Smooth muscle cell (in vitro differentiated cells): ENCODE measurements at regions not wholly inside any gene's neighbourhood (a gene's known extent, or its start where the extent isn't known, plus 50 kb on each side); places are given as distances from the start of the nearest gene placed in this dataset.

Experiments used
- DNase-seq: peaks from one replicate; lab custom pipeline; 2025; ENCODE audit not compliant: unreplicated experiment; lab: John Stamatoyannopoulos, UW
- H2AFZ ChIP-seq: fragments of 200-600 bp; sonication (generic); 2 replicates; pipeline ENCODE4 v1.6.0; 2016; ENCODE audit warnings: antibody characterized with exemption, low read depth, mild to moderate bottlenecking
- H3F3A ChIP-seq: fragments of 200-600 bp; sonication (generic); 2 replicates; pipeline ENCODE4 v1.6.0; 2017; ENCODE audit warnings: antibody characterized with exemption, low read depth
- H3K27ac ChIP-seq: fragments of 200-600 bp; sonication (generic); 2 replicates; pipeline ENCODE4 v1.5.1; 2016; ENCODE audit warnings: low read depth, mild to moderate bottlenecking
- H3K27me3 ChIP-seq: fragments of 200-600 bp; sonication (generic); 2 replicates; pipeline ENCODE4 v1.6.1; 2016; ENCODE audit warnings: low read depth, mild to moderate bottlenecking
- H3K36me3 ChIP-seq: fragments of 200-600 bp; sonication (generic); 2 replicates; pipeline ENCODE4 v1.5.1; 2016; ENCODE audit warnings: low read depth
- H3K4me1 ChIP-seq: fragments of 200-600 bp; sonication (generic); 2 replicates; pipeline ENCODE4 v1.5.1; 2016; ENCODE audit warnings: low read depth
- H3K4me2 ChIP-seq: fragments of 200-600 bp; sonication (generic); 2 replicates; pipeline ENCODE4 v1.6.0; 2016; ENCODE audit warnings: mild to moderate bottlenecking
- H3K4me3 ChIP-seq: fragments of 200-600 bp; sonication (generic); 2 replicates; pipeline ENCODE4 v1.5.1; 2016; ENCODE audit warnings: mild to moderate bottlenecking
- H3K79me2 ChIP-seq: fragments of 200-600 bp; sonication (generic); 2 replicates; pipeline ENCODE4 v1.6.0; 2016; ENCODE audit warnings: low read depth, mild to moderate bottlenecking
- H3K9ac ChIP-seq: fragments of 200-600 bp; sonication (generic); 2 replicates; pipeline ENCODE4 v1.6.0; 2016; ENCODE audit warnings: low read depth
- H3K9me3 ChIP-seq: fragments of 200-600 bp; sonication (generic); replicated peaks from 2 replicates; pipeline ENCODE4 v1.5.1; 2016; ENCODE audit warnings: low read depth
- H4K20me1 ChIP-seq: fragments of 200-600 bp; sonication (generic); 2 replicates; pipeline ENCODE4 v1.6.0; 2016; ENCODE audit warnings: low read depth
- CTCF ChIP-seq: fragments of 200-600 bp; sonication (generic); IDR thresholded peaks from 2 replicates; pipeline ENCODE4 v1.5.1; 2017; ENCODE audit warnings: borderline replicate concordance, mild to moderate bottlenecking, antibody characterized with exemption; ENCODE audit not compliant: insufficient read depth, poor library complexity, severe bottlenecking
- WGBS: methylation state at CpG from one replicate; pipeline ENCODE4 v1.1.7; 2016; ENCODE audit warnings: low lambda C conversion rate; 5-methylcytosine and 5-hydroxymethylcytosine counted together

- H3K4me2 ChIP-seq = no peak overlapping the region
- H3K27me3 ChIP-seq = peaks cover 38% of the 10 kb centered on the region
- no peak overlapping the region for H3K27ac ChIP-seq
- H3K79me2 ChIP-seq = no peaks in the 10 kb centered on the region
- no peak overlapping the region for H3K9ac ChIP-seq
- H3K4me1 ChIP-seq = no peaks in the 10 kb centered on the region
- no peak for TF ChIP-seq CTCF
- H3K4me3 ChIP-seq = no peak overlapping the region
- H3K36me3 ChIP-seq = no peaks in the 10 kb centered on the region
- DNase-seq = no peak
- H3K9me3 ChIP-seq = no peaks in the 10 kb centered on the region
- H2AFZ ChIP-seq = no peak overlapping the region
- WGBS = 85% methylated on average over 8 of the region's 8 CpGs
- no peaks in the 10 kb centered on the region for H4K20me1 ChIP-seq
- H3F3A ChIP-seq = no peaks in the 10 kb centered on the region
These were observed 242.1 kb upstream of the TCERG1L start for GRCh38 chr10:131553581-131553980.

GRCh38 chr10:131554821-131555220 is 243.3 kb upstream of the TCERG1L start:
- H3K4me2 ChIP-seq = no peak overlapping the region
- H3K27ac ChIP-seq = no peak overlapping the region
- H2AFZ ChIP-seq = no peak overlapping the region
- TF ChIP-seq CTCF = no peak
- DNase-seq = no peak
- H4K20me1 ChIP-seq = no peaks in the 10 kb centered on the region
- H3K9ac ChIP-seq = no peak overlapping the region
- no peaks in the 10 kb centered on the region for H3K79me2 ChIP-seq
- peaks cover 35% of the 10 kb centered on the region for H3K27me3 ChIP-seq
- H3K4me1 ChIP-seq = no peaks in the 10 kb centered on the region
- H3F3A ChIP-seq = no peaks in the 10 kb centered on the region
- no peaks in the 10 kb centered on the region for H3K36me3 ChIP-seq
- 92% methylated on average over 11 of the region's 11 CpGs for WGBS
- no peak overlapping the region for H3K4me3 ChIP-seq
- H3K9me3 ChIP-seq = no peaks in the 10 kb centered on the region

- H3K9me3 ChIP-seq = no peaks in the 10 kb centered on the region
- H3K4me3 ChIP-seq = no peak overlapping the region
- no peak for DNase-seq
- H3K36me3 ChIP-seq = no peaks in the 10 kb centered on the region
- H3K4me2 ChIP-seq = no peak overlapping the region
- no peak overlapping the region for H2AFZ ChIP-seq
- no peak for TF ChIP-seq CTCF
- 83% methylated on average over 7 of the region's 7 CpGs for WGBS
- H3K27me3 ChIP-seq = peaks cover 30% of the 10 kb centered on the region
- H4K20me1 ChIP-seq = no peaks in the 10 kb centered on the region
- no peaks in the 10 kb centered on the region for H3F3A ChIP-seq
- H3K79me2 ChIP-seq = no peaks in the 10 kb centered on the region
- no peak overlapping the region for H3K27ac ChIP-seq
- H3K9ac ChIP-seq = no peak overlapping the region
- no peaks in the 10 kb centered on the region for H3K4me1 ChIP-seq
These were observed 243.9 kb upstream of the TCERG1L start for GRCh38 chr10:131555406-131555805.

GRCh38 chr10:131556061-131556896 is 244.8 kb upstream of the TCERG1L start:
- Histone ChIP-seq H4K20me1 (no peaks in the 10 kb centered on the region), H3K9me3 (no peaks in the 10 kb centered on the region), H3K79me2 (no peaks in the 10 kb centered on the region), H3K4me3 (no peak overlapping the region), H3K27me3 (peaks cover 30% of the 10 kb centered on the region), H3K4me1 (no peaks in the 10 kb centered on the region), H3K36me3 (no peaks in the 10 kb centered on the region), H3F3A (no peaks in the 10 kb centered on the region), H2AFZ (no peak overlapping the region), H3K27ac (no peak overlapping the region), H3K4me2 (no peak overlapping the region), H3K9ac (no peak overlapping the region)
- no peak for TF ChIP-seq CTCF
- no peak for DNase-seq
- 87% methylated on average over 17 of the region's 17 CpGs for WGBS
